SK-N-SH treated with all-trans-retinoic acid at 6 μM for 48 hours (cell line): ENCODE measurements at regions not wholly inside any gene's neighbourhood (a gene's known extent, or its start where the extent isn't known, plus 50 kb on each side); places are given as distances from the start of the nearest gene placed in this dataset.

Experiments used
- ARNTL ChIP-seq: fragments of 450-650 bp; formaldehyde crosslinking; IDR thresholded peaks from 2 replicates; pipeline ENCODE4 v1.5.0; 2020; ENCODE audit warnings: low read depth, mild to moderate bottlenecking, moderate library complexity, borderline replicate concordance
- CREB5 ChIP-seq: fragments of 250-450 bp; sonication (Bioruptor Pico); IDR thresholded peaks from 2 replicates; pipeline ENCODE4 v1.5.1; 2020; ENCODE audit warnings: low read depth, mild to moderate bottlenecking, moderate library complexity
- ISL1 ChIP-seq: fragments of 250-450 bp; sonication (Bioruptor Pico); IDR thresholded peaks from 2 replicates; pipeline ENCODE4 v2.1.2; 2022; ENCODE audit warnings: mild to moderate bottlenecking, moderate library complexity
- OSR1 ChIP-seq: fragments of 250-450 bp; sonication (Bioruptor Pico); IDR thresholded peaks from 2 replicates; pipeline ENCODE4 v1.8.0; 2022; ENCODE audit warnings: moderate library complexity, mild to moderate bottlenecking, inconsistent platforms
- PATZ1 ChIP-seq: fragments of 250-450 bp; sonication (Bioruptor Pico); IDR thresholded peaks from 2 replicates; pipeline ENCODE4 v1.8.0; 2020; ENCODE audit warnings: mild to moderate bottlenecking, moderate library complexity, borderline replicate concordance
- RARB ChIP-seq: fragments of 250-450 bp; sonication (Bioruptor Pico); IDR thresholded peaks from 2 replicates; pipeline ENCODE4 v1.8.0; 2021; ENCODE audit warnings: mild to moderate bottlenecking, moderate library complexity
- ZC3H10 ChIP-seq: fragments of 250-450 bp; sonication (Bioruptor Pico); IDR thresholded peaks from 2 replicates; pipeline ENCODE4 v1.5.1; 2021; ENCODE audit warnings: mild to moderate bottlenecking, moderate library complexity
- ZFP30 ChIP-seq: fragments of 450-650 bp; formaldehyde crosslinking; IDR thresholded peaks from 2 replicates; pipeline ENCODE4 v1.5.0; 2022; ENCODE audit warnings: mild to moderate bottlenecking, moderate library complexity
- ZNF8 ChIP-seq: fragments of 450-650 bp; formaldehyde crosslinking; IDR thresholded peaks from 2 replicates; pipeline ENCODE4 v1.5.0; 2020; ENCODE audit warnings: mild to moderate bottlenecking, moderate library complexity

GRCh38 chr5:4275232-4275631 lies 679.6 kb downstream of the IRX1 start:
- TF ChIP-seq PATZ1: no peak
- TF ChIP-seq ZFP30: no peak
- TF ChIP-seq ZNF8 (CRISPR knock-in tag): no peak
- no peak for TF ChIP-seq RARB (CRISPR knock-in tag)
- TF ChIP-seq CREB5: no peak
- no peak for TF ChIP-seq ISL1 (CRISPR knock-in tag)
- TF ChIP-seq OSR1 (CRISPR knock-in tag): no peak
- no peak for TF ChIP-seq ZC3H10
- no peak for TF ChIP-seq ARNTL (CRISPR knock-in tag)
